ENCODE measurements at regions not wholly inside any gene's neighbourhood (a gene's known extent, or its start where the extent isn't known, plus 50 kb on each side); places are given as distances from the start of the nearest gene placed in this dataset.
"Not testable (repeated sequence)": the region's sequence is repeated elsewhere in the genome, so short reads cannot be mapped to it uniquely, and the experiment has no call there.

- no peak for DNase-seq
These were observed 53.1 kb upstream of the BEND4 start for GRCh38 chr4:42205541-42205940.

- DNase-seq = no peak
These were observed 64.2 kb upstream of the BEND4 start for GRCh38 chr4:42216664-42217063.

- no peak for DNase-seq
These were observed 72.8 kb upstream of the BEND4 start for GRCh38 chr4:42225286-42225685.

GRCh38 chr4:42234817-42235216, 82.4 kb upstream of the BEND4 start:
- DNase-seq = no peak

- DNase-seq = no peak
These were observed 83.0 kb upstream of the BEND4 start for GRCh38 chr4:42235304-42236021.

- no peak for DNase-seq
These were observed 84.6 kb upstream of the BEND4 start for GRCh38 chr4:42237010-42237409.

GRCh38 chr4:42237451-42237850, 85.0 kb upstream of the BEND4 start:
- no peak for DNase-seq

GRCh38 chr4:42248972-42249371, 96.5 kb upstream of the BEND4 start:
- no peak for DNase-seq

- DNase-seq = no peak
These were observed 99.9 kb upstream of the BEND4 start for GRCh38 chr4:42252315-42252714.

- not testable (repeated sequence) for DNase-seq
These were observed 105.2 kb upstream of the BEND4 start for GRCh38 chr4:42257645-42258044.

- no peak for DNase-seq
These were observed 110.4 kb upstream of the BEND4 start for GRCh38 chr4:42262701-42263490.

GRCh38 chr4:42265782-42266602, 113.5 kb upstream of the BEND4 start:
- DNase-seq = no peak

- DNase-seq = no peak
These were observed 115.3 kb upstream of the BEND4 start for GRCh38 chr4:42267724-42268123.

GRCh38 chr4:42268824-42269223, 116.4 kb upstream of the BEND4 start:
- DNase-seq = no peak

- DNase-seq = no peak
These were observed 118.6 kb upstream of the BEND4 start for GRCh38 chr4:42271096-42271495.

- DNase-seq = no peak
These were observed 120.0 kb upstream of the SHISA3 start for GRCh38 chr4:42277291-42277690.

- DNase-seq = no peak
These were observed 118.5 kb upstream of the SHISA3 start for GRCh38 chr4:42278709-42279324.

GRCh38 chr4:42280327-42281095, 116.8 kb upstream of the SHISA3 start:
- no peak for DNase-seq

GRCh38 chr4:42281324-42282020, 115.8 kb upstream of the SHISA3 start:
- no peak for DNase-seq

GRCh38 chr4:42282081-42282901, 115.0 kb upstream of the SHISA3 start:
- DNase-seq = peak; percentile 64

Measured in fibroblast of skin of abdomen (primary cell).